ENCODE measurements at regions not wholly inside any gene's neighbourhood (a gene's known extent, or its start where the extent isn't known, plus 50 kb on each side); places are given as distances from the start of the nearest gene placed in this dataset.

DNA sequence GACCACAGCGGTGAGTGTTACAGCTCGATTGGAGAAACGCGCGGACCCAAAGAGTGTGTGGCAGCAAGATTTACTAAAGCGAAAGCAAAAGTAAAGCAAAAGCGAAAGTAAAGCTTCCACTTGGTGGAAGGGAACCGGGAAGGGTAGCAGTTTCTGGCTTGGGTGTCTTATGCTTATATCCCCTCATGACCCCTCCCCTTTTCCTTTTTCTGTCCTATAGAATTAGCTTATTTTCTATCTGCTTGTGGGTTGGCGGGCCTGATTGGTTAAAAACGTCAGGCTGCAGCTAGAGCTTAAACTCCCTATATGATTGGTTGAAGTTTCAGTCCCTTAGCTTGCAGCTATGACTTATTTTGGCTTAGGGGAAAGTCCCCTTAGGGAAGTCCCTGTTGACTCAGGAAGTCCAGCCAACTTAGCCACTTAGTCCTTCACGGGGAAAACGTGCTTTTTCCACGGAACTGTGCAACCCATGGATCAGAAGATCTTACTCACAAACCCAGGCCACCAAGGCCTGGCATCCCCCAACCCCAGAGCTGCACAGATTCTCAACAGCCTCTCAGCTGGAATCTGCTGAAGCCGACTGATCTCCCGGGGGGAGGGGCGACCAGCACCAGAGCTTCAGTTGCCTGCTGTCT lies 114.2 kb upstream of the ADAMTS16 start:
- DNase-seq (ENCODE audit: low spot score), result no peak

DNA sequence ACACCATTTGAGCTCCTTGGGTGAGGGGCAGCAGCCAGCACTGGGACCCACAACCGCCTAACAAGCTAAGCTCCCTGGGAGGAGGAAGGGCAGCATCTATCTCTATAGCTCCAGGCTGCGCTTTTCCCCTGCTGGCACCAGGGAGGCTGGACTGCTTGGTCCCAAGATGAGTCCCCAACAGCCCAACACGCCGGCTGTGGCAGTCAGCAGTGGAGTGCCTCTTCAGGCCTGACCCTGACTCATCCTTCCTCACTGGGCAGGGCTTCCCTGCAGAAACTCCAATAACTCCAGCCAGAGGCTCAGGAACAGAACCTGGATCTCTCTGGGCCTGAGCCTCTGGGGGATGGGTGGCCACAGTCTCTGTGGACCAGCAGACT lies 113.7 kb upstream of the ADAMTS16 start:
- no peak for DNase-seq (ENCODE audit: low spot score)

DNA sequence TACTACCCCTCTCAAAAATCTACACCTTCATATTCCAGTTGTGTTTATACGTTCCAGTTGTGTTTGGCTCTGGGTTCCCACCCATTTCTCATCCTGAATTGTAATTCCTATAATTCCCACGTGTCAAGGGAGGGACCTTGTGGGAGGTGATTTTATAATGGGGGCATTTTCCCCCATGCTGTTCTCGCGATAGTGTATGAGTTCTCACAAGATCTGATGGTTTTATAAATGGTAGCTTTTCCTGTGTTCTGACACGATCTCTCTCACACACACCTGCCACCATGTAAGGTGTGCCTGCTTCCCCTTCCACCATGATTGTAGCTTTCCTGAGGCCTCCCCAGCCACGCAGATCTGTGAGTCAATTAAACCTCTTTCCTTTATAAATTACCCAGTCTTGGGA lies 108.5 kb upstream of the ADAMTS16 start:
- DNase-seq (ENCODE audit: low spot score), result no peak

DNA sequence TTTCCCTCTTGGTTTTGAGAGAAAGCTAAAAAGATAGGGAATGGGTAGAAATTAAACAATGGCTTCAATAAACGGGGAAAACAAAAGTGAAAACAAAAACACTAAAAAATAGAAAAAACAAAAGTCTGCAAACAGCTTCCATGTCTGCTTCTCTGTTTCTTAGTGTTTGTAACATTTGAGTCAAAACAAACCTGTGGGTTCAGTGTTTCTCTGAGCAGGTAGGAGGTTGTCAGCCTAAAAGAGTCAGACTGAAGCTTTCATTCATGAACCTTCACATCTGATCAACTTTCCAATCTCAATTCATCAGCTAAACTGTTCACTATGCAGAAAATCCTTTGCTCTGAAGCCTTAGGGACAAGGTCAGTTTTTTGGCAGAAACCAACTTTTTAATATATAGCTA lies 102.5 kb upstream of the ADAMTS16 start:
- DNase-seq (ENCODE audit: low spot score), result no peak

DNA sequence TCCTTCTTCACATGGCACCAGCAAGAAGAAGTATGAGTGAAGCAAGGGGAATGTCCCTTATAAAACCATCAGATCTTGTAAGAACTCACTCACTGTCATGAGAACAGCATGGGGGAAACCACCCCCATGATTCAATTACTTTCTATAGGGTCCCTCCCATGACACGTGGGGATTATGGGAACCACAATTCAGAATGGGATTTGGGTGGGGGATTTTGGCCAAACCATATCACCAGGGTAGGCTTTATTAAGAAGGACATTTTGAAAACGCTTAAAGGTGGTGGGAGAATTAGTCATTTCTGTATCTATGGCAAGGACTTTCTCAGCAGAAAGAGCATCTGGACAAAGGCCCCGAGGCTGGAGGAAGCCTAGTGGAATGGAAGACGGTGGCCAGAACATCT lies 100.2 kb upstream of the ADAMTS16 start:
- DNase-seq (ENCODE audit: low spot score), result no peak

DNA sequence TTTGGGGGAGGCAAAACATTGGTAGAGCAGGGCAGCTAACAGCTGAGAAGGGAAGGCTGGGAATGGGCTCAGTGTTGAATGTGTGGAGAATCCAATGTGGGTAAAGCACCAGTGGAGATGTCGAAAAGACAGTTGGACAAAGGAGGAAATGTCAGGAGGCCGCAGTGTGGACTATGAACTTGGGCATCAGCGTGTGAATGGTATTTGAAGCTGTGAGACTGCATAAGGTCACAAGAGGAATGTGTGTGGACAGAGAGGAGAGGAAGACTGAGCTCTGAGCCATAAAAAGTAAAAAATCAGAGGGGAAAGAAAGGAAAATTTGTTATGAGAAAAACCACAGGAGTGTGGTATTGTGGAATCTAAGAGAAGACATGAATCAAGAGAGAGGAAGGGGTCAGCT lies 99.4 kb upstream of the ADAMTS16 start:
- DNase-seq (ENCODE audit: low spot score), result no peak

DNA sequence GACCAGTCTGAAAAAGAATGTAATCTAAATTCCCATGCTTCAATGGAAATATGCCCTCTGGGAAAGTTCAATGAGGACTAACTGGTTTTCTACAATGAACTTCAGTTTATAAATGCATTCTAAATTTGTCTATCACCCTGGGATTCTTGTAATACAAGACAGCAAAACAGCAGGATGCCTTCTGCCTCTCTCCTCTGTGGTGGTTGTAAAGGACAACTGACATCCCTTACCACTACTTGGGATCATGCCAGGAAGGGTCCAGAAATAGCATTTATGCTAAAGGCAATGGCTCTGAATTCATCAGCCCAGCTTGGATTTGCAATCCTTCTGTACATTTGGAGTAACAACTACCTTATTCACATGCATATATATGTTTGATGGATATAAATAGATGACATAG lies 97.3 kb upstream of the ADAMTS16 start:
- DNase-seq (ENCODE audit: low spot score), result no peak

DNA sequence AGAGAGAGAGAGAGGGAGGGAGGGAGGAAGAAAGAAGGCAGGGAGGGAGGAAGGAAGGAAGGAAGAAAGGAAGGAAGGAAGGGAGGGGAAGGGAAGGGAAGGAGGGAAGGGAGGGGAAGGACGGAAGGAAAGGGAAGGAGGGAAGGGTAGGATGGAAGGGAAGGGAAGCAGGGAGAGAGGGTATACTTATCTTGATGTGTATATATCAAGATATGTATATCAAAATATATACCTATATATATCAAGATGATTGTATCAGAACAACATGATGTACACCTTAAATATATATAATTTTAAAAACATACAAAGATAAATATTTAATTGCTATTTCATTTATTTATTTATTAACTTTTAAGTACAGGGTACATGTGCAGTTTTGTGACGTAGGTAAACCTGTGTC lies 96.8 kb upstream of the ADAMTS16 start:
- DNase-seq (ENCODE audit: low spot score), result no peak

DNA sequence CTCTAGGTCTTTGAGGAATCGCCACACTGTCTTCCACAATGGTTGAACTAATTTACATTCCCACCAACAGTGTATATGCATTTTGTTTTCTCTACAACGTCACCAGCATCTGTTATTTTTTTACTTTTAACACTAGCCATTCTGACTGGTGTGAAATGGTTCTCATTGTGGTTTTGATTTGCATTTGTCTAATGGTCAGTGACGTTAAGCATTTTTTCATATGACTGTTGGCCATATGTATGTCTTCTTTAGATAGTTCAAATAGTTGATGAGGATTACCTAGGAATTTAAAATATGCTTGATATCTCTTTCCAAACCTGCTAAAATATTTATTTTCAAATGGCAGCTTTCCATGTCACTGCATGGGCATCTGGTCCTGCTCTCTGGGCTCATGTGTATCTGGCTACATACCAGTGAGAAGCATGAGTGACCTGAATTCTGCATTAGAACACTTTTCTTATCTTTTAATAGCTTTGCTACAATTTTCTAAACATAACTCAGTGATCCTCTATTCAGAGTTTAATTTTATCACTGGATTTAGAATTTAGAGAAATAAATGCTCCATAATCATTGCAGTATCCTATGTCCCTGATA lies 95.8 kb upstream of the ADAMTS16 start:
- no peak for DNase-seq (ENCODE audit: low spot score)

DNA sequence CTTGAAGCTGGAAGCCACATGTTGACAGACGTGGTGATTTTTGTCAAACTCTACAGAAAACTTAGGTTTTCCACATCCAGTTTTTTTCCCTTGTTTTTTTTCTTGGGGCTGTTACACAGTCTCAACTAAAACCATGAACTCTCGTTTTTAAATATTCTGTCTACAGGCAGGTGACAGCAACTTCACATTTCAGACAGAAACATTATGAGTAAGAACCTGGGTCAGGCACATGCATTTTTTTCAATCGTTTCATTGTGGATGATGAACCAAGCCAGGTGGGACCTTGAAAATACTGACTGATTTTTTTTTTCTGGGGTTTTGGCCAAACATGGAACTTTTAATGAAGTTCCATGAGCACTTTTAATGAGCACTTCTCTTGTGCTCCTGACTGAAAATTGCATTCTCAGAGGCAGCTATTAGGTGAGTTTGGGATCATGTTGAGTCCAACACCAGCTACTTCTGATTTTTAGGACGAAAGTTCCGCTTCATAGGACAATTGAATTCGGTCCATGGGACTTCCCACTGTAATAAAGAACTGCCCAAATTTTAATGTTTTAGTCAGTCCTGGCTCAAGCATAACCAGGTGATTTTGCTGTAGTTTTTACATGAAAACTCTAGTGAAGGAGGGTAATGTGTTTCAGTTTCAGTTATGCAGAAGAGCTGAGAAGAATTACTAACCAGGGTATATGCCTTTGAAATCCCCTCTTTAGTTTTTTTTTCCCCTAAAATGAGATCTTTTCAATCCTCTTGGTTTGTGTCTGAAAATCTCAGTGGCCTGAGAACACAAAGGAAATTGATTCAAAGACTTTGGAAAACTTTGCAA lies 93.2 kb upstream of the ADAMTS16 start:
- no peak for DNase-seq (ENCODE audit: low spot score)

DNA sequence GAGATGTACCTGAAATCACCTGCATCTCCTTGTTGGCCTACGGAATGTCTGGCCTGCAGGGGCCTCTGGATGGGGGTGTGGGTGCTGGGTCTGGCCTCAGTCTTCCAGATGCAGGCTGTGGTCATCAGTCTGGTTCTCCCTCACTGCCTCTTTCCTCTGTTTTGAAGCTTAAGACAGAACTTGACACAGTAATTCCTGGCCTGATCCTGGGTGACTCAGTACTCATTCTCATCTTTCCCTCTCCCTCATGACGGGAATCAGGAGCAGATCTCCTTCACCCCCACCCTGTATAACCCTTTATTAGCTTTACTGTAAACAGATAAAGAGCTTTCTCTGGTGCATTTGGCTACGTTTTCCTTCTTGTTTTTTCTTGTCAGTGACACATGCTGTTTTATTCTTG lies 89.3 kb upstream of the ADAMTS16 start:
- DNase-seq (ENCODE audit: low spot score), result no peak

DNA sequence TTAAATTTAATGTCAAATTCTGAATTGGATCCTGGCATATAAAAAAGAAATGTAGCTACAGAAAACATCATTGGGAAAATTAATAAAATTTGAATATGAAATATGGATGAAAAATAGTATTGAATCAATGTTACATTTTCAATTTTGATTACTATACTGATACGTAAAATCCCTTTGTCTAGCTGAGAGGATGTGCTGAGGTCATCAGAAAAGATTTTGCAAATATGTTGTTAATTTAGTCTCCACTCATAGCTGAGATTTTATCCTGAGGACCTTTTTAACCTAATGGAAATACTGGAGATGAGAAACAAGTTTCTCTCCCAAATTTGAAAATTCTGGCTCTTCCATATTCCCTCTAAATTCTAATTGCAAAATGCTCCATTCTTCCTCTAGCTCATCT lies 84.4 kb upstream of the ADAMTS16 start:
- DNase-seq (ENCODE audit: low spot score), result no peak

DNA sequence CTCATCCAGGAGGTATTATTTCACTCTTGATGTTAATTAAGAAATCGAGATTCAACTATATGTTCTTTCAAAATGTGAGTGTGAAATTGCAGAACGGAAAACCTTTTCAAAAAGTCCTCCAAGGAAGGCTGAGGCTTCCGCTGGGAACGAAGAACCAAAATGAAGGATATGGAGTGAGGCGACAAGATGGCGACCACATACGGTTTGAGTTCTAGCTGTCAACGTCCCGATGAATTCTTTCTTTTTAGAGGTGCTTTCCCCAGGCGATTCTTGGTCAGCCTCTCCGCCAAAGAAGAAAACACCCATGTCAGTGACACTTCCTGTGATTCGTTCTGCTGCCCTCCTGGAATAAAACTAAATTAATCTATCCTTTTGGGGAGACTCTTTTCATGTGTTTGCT lies 78.3 kb upstream of the ADAMTS16 start:
- DNase-seq (ENCODE audit: low spot score), result no peak

DNA sequence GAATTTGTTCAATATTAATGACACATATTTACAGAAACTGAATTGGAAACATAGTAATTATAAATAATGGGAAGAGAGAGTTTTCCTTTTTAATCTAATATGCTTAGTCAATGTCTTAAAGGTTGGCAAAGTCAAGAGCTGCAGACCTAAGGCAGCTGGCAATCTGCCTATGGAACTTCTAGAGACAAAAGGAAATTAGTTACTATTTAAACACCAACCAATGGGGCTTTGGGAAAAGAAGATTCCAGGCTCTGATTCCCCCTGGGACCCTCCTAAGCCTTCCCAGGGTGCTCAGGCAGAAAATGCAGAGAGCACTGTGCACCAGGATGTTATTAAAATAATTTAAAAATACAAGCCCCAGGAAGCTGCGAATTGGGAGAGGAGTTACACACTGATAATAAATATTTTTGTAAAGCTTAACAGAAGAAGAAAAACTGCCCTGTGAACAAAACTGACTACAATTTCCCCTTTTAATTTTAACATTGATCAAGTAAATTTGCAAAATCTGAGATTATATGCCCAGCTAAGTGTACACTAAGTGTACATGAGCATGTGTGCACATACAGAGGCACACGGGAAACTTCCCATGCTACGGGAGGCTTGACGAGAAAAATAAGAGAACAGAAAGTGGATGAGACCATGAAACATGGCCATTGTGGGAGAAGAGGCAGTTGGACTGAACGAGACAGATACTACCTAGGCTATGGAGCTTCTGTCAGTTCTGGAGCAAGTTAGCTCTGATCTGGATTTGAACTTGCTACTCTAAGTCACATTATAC lies 77.4 kb upstream of the ADAMTS16 start:
- DNase-seq (ENCODE audit: low spot score), result no peak

DNA sequence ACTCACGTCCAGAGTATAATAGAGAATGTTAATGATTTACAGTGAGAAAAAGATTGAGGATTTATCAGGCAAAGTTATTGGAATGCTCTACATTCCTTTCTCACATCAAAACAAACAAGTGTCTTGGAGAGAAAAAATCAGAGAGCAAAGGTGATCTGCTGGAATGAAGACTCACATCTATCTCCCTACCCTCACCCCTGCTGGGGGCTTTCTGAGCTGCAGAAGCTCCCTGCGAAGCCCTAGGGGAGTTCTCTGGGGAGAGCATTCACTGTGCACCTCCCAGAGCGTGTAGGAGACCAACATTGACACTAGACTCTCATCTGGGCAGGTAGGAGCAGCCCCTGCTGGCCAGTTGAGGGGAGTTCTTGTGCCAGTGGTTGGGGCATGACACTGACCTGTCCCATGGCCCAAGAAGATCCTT lies 76.6 kb upstream of the ADAMTS16 start:
- DNase-seq (ENCODE audit: low spot score), result no peak

DNA sequence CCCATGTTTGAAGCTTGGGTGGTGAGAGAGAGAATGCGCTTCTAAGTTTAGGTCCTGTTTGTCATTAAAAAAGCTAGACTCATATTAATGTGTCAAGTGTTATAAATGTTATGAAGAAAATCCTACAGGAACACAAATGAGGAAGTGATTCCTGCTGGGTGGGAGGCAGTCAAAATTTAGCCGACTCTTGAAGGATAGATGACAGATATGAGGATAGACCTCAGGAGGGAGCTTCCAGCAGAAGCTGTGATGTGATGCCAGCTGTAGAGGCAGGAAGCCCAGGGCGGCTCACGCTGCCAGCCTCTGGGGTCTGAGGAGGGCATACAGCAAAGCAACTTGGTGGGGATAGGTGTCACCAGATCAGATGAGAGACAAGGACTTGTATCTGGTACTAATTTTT lies 74.7 kb upstream of the ADAMTS16 start:
- DNase-seq (ENCODE audit: low spot score), result no peak

DNA sequence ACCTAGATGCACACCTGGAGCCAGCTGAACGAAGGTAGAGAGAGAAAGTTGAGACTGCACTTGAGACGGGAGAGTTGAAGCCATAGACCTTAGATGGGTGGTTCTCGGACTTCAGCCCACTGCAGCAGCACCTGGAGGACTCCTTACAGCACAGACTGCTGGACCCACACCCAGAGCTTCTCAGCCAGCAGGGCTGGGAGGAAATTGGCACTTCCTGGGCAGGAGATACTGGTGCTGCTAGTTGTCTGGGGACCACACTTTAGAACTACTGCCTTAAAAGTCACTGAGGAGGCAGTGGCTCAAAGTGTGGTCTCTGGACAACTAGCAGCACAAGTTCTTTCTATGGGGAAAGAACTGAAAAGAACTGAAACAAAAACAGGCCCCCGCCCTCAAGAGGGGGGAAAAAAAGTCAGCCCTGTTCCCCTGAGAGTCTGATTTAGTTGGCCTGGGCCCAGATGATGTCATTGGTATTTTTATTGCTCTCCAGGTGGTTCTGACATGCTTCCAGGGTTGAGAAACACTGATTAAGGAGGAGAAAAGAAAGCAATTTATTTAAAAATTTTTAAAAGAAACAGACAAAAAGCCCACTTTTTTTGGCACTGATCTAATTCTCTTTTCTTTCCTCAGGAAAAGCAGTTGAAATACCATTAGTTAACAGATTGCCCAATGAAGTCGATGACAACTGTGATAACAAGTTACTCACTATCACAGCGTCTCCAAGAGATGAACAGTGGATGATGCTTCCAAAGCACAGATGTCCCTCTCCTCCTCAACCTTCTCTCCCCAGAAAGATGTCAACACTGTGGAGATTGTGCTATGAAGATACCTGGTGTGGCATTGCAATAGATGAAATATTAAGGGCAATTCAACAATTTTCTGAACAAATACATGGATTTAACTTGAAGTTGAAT lies 73.6 kb upstream of the ADAMTS16 start:
- no peak for DNase-seq (ENCODE audit: low spot score)

DNA sequence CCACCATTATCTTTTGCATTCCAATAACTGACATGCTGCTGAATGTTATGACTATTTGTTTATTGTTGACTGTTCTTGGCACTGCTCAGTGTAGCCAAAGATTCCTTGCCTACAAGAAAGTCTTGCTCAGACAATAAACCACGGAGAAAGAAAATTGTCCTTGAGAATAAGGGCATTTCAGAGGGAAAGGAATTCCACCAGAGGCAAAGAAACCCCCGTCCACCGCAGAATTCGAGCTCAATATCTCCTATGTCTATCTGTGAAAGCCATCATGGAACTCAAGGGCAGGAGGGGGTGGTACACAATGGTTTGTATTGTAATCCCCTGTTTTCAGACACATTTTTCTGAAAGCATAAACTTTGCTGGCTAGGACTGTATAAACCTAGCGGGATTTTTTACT lies 70.3 kb upstream of the ADAMTS16 start:
- no peak for DNase-seq (ENCODE audit: low spot score)

DNA sequence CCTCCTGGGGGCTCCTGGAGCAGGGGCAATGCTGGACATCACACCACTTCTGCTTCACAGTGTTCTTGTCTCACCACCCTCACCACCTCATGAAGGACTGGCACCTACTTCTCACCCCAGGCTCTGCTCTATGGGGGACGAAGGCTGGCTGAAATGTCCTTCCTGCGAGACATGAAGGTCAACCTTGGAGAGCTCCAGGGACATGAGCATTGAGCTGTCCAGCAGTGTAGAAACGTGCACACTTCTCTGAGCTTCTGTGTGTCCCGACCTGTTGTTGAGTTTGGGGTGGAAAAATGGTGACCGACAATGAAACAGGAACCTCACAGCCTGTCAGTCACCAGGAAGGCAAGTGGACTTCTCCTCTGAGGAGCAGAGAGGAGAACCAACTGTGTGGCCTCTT lies 68.6 kb upstream of the ADAMTS16 start:
- DNase-seq (ENCODE audit: low spot score), result no peak

DNA sequence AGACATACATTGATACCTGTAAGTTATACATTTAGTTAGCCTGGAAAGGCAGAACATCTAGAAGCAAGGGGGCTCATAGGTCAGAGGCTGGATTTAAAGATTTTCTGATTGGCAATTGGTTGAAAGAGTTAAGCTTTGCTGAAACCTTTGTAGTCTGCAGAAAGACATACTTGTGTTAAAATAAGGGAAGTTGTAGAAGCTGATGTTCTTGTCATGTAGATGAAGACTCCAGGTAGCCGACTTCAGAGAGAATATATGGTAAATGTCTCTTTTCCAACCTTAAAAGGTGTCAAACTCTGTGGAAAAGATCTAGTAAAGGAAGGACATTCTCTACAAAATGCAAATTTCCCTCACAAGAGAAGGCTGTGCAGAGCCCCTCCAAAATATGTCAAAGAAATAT lies 62.9 kb upstream of the ADAMTS16 start:
- DNase-seq (ENCODE audit: low spot score), result no peak

All from mesenteric fat pad (tissue), 1 donor.